ENCODE measurements at regions not wholly inside any gene's neighbourhood (a gene's known extent, or its start where the extent isn't known, plus 50 kb on each side); places are given as distances from the start of the nearest gene placed in this dataset.

- H3K9me3 ChIP-seq (ENCODE audit: control insufficient read depth in 5 of 5, low read length in 5 of 5): no peaks in the 10 kb centered on the region
- no peak overlapping the region for H3K4me3 ChIP-seq (ENCODE audit: low read depth in 1 of 5, low read length in 5 of 5)
- no peaks in the 10 kb centered on the region for H3K4me1 ChIP-seq (ENCODE audit: control insufficient read depth in 5 of 5, insufficient read depth in 5 of 5, low read length in 5 of 5)
- H3K27ac ChIP-seq (ENCODE audit: low read depth, low read length): no peak overlapping the region
- H3K9ac ChIP-seq (ENCODE audit: low read length in 5 of 5): no peak overlapping the region
- no peaks in the 10 kb centered on the region for H3K36me3 ChIP-seq (ENCODE audit: control insufficient read depth in 5 of 5, insufficient read depth in 5 of 5, low read length in 5 of 5)
- H3K27me3 ChIP-seq (ENCODE audit: control insufficient read depth in 5 of 5, insufficient read depth in 4 of 5, low read length in 5 of 5): peaks cover 16 to 45% (median 28%) of the 10 kb centered on the region in 5 donors
Observed at GRCh38 chr5:174335682-174336364, 290.3 kb downstream of the NSG2 start.

GRCh38 chr5:174336479-174336878 is 291.0 kb downstream of the NSG2 start:
- no peak overlapping the region for H3K27ac ChIP-seq (ENCODE audit: low read depth, low read length)
- H3K9me3 ChIP-seq (ENCODE audit: control insufficient read depth in 5 of 5, low read length in 5 of 5): no peaks in the 10 kb centered on the region
- no peak overlapping the region for H3K4me3 ChIP-seq (ENCODE audit: low read depth in 1 of 5, low read length in 5 of 5)
- no peak overlapping the region for H3K9ac ChIP-seq (ENCODE audit: low read length in 5 of 5)
- H3K4me1 ChIP-seq (ENCODE audit: control insufficient read depth in 5 of 5, insufficient read depth in 5 of 5, low read length in 5 of 5): no peaks in the 10 kb centered on the region
- no peaks in the 10 kb centered on the region for H3K36me3 ChIP-seq (ENCODE audit: control insufficient read depth in 5 of 5, insufficient read depth in 5 of 5, low read length in 5 of 5)
- peaks cover 16 to 45% (median 28%) of the 10 kb centered on the region in 5 donors for H3K27me3 ChIP-seq (ENCODE audit: control insufficient read depth in 5 of 5, insufficient read depth in 4 of 5, low read length in 5 of 5)

GRCh38 chr5:174337276-174338184 is 292.0 kb downstream of the NSG2 start:
- Histone ChIP-seq H3K36me3 (ENCODE audit: control insufficient read depth in 5 of 5, insufficient read depth in 5 of 5, low read length in 5 of 5) (no peaks in the 10 kb centered on the region), H3K27me3 (ENCODE audit: control insufficient read depth in 5 of 5, insufficient read depth in 4 of 5, low read length in 5 of 5) (peaks cover 16 to 40% (median 24%) of the 10 kb centered on the region in 5 donors), H3K4me1 (ENCODE audit: control insufficient read depth in 5 of 5, insufficient read depth in 5 of 5, low read length in 5 of 5) (no peaks in the 10 kb centered on the region), H3K27ac (ENCODE audit: low read depth, low read length) (no peak overlapping the region), H3K9ac (ENCODE audit: low read length in 5 of 5) (no peak overlapping the region), H3K4me3 (ENCODE audit: low read depth in 1 of 5, low read length in 5 of 5) (no peak overlapping the region), H3K9me3 (ENCODE audit: control insufficient read depth in 5 of 5, low read length in 5 of 5) (no peaks in the 10 kb centered on the region)

GRCh38 chr5:174338185-174339010 is 292.9 kb downstream of the NSG2 start:
- Histone ChIP-seq H3K36me3 (ENCODE audit: control insufficient read depth in 5 of 5, insufficient read depth in 5 of 5, low read length in 5 of 5) (no peaks in the 10 kb centered on the region), H3K4me3 (ENCODE audit: low read depth in 1 of 5, low read length in 5 of 5) (no peak overlapping the region), H3K4me1 (ENCODE audit: control insufficient read depth in 5 of 5, insufficient read depth in 5 of 5, low read length in 5 of 5) (no peaks in the 10 kb centered on the region), H3K27me3 (ENCODE audit: control insufficient read depth in 5 of 5, insufficient read depth in 4 of 5, low read length in 5 of 5) (peaks cover 16 to 37% (median 22%) of the 10 kb centered on the region in 5 donors), H3K9ac (ENCODE audit: low read length in 5 of 5) (no peak overlapping the region), H3K9me3 (ENCODE audit: control insufficient read depth in 5 of 5, low read length in 5 of 5) (no peaks in the 10 kb centered on the region), H3K27ac (ENCODE audit: low read depth, low read length) (no peak overlapping the region)

- H3K4me3 ChIP-seq (ENCODE audit: low read depth in 1 of 5, low read length in 5 of 5): no peak overlapping the region
- no peak overlapping the region for H3K9ac ChIP-seq (ENCODE audit: low read length in 5 of 5)
- H3K4me1 ChIP-seq (ENCODE audit: control insufficient read depth in 5 of 5, insufficient read depth in 5 of 5, low read length in 5 of 5): no peaks in the 10 kb centered on the region
- H3K9me3 ChIP-seq (ENCODE audit: control insufficient read depth in 5 of 5, low read length in 5 of 5): no peaks in the 10 kb centered on the region
- peaks cover 19 to 41% (median 22%) of the 10 kb centered on the region in 5 donors for H3K27me3 ChIP-seq (ENCODE audit: control insufficient read depth in 5 of 5, insufficient read depth in 4 of 5, low read length in 5 of 5)
- no peaks in the 10 kb centered on the region for H3K36me3 ChIP-seq (ENCODE audit: control insufficient read depth in 5 of 5, insufficient read depth in 5 of 5, low read length in 5 of 5)
- no peak overlapping the region for H3K27ac ChIP-seq (ENCODE audit: low read depth, low read length)
Observed at GRCh38 chr5:174339130-174339529, 293.6 kb downstream of the NSG2 start.

GRCh38 chr5:174340226-174340625 is 294.7 kb downstream of the NSG2 start:
- Histone ChIP-seq H3K4me1 (ENCODE audit: control insufficient read depth in 5 of 5, insufficient read depth in 5 of 5, low read length in 5 of 5) (no peaks in the 10 kb centered on the region), H3K9ac (ENCODE audit: low read length in 5 of 5) (no peak overlapping the region), H3K27ac (ENCODE audit: low read depth, low read length) (no peak overlapping the region), H3K36me3 (ENCODE audit: control insufficient read depth in 5 of 5, insufficient read depth in 5 of 5, low read length in 5 of 5) (no peaks in the 10 kb centered on the region), H3K9me3 (ENCODE audit: control insufficient read depth in 5 of 5, low read length in 5 of 5) (peaks cover 0 to 2% (median 0%) of the 10 kb centered on the region in 5 donors), H3K27me3 (ENCODE audit: control insufficient read depth in 5 of 5, insufficient read depth in 4 of 5, low read length in 5 of 5) (peaks cover 19 to 41% (median 24%) of the 10 kb centered on the region in 5 donors), H3K4me3 (ENCODE audit: low read depth in 1 of 5, low read length in 5 of 5) (no peak overlapping the region)

- Histone ChIP-seq H3K27ac (ENCODE audit: low read depth, low read length) (no peak overlapping the region), H3K36me3 (ENCODE audit: control insufficient read depth in 5 of 5, insufficient read depth in 5 of 5, low read length in 5 of 5) (no peaks in the 10 kb centered on the region), H3K9me3 (ENCODE audit: control insufficient read depth in 5 of 5, low read length in 5 of 5) (peaks cover 0 to 4% (median 0%) of the 10 kb centered on the region in 5 donors), H3K9ac (ENCODE audit: low read length in 5 of 5) (no peak overlapping the region), H3K4me1 (ENCODE audit: control insufficient read depth in 5 of 5, insufficient read depth in 5 of 5, low read length in 5 of 5) (no peaks in the 10 kb centered on the region), H3K27me3 (ENCODE audit: control insufficient read depth in 5 of 5, insufficient read depth in 4 of 5, low read length in 5 of 5) (peaks cover 5 to 20% (median 13%) of the 10 kb centered on the region in 5 donors), H3K4me3 (ENCODE audit: low read depth in 1 of 5, low read length in 5 of 5) (no peak overlapping the region)
Observed at GRCh38 chr5:174342696-174343095, 297.2 kb downstream of the NSG2 start.

GRCh38 chr5:174343826-174344225 is 298.3 kb downstream of the NSG2 start:
- peaks cover 5 to 14% (median 9%) of the 10 kb centered on the region in 5 donors for H3K27me3 ChIP-seq (ENCODE audit: control insufficient read depth in 5 of 5, insufficient read depth in 4 of 5, low read length in 5 of 5)
- H3K36me3 ChIP-seq (ENCODE audit: control insufficient read depth in 5 of 5, insufficient read depth in 5 of 5, low read length in 5 of 5): no peaks in the 10 kb centered on the region
- peaks cover 0 to 4% (median 0%) of the 10 kb centered on the region in 5 donors for H3K9me3 ChIP-seq (ENCODE audit: control insufficient read depth in 5 of 5, low read length in 5 of 5)
- no peak overlapping the region for H3K9ac ChIP-seq (ENCODE audit: low read length in 5 of 5)
- no peaks in the 10 kb centered on the region for H3K4me1 ChIP-seq (ENCODE audit: control insufficient read depth in 5 of 5, insufficient read depth in 5 of 5, low read length in 5 of 5)
- no peak overlapping the region for H3K4me3 ChIP-seq (ENCODE audit: low read depth in 1 of 5, low read length in 5 of 5)
- H3K27ac ChIP-seq (ENCODE audit: low read depth, low read length): no peak overlapping the region

- Histone ChIP-seq H3K9ac (ENCODE audit: low read length in 5 of 5) (no peak overlapping the region), H3K27ac (ENCODE audit: low read depth, low read length) (no peak overlapping the region), H3K27me3 (ENCODE audit: control insufficient read depth in 5 of 5, insufficient read depth in 4 of 5, low read length in 5 of 5) (peaks cover under 1 to 10% (median 9%) of the 10 kb centered on the region in 5 donors), H3K4me3 (ENCODE audit: low read depth in 1 of 5, low read length in 5 of 5) (no peak overlapping the region), H3K36me3 (ENCODE audit: control insufficient read depth in 5 of 5, insufficient read depth in 5 of 5, low read length in 5 of 5) (no peaks in the 10 kb centered on the region), H3K4me1 (ENCODE audit: control insufficient read depth in 5 of 5, insufficient read depth in 5 of 5, low read length in 5 of 5) (no peaks in the 10 kb centered on the region), H3K9me3 (ENCODE audit: control insufficient read depth in 5 of 5, low read length in 5 of 5) (peaks cover 0 to 4% (median 0%) of the 10 kb centered on the region in 5 donors)
Observed at GRCh38 chr5:174344335-174344734, 298.8 kb downstream of the NSG2 start.
